Gastrocnemius medialis (tissue), 4 donors: ENCODE measurements at regions not wholly inside any gene's neighbourhood (a gene's known extent, or its start where the extent isn't known, plus 50 kb on each side); places are given as distances from the start of the nearest gene placed in this dataset.

Source experiments
- CTCF ChIP-seq, 5 experiments: fragments of 450-650 bp in 3 of 5; fragments of 200-600 bp in 2 of 5; sonication (generic) in 2 of 5; IDR thresholded peaks in 4 of 5; conservative IDR thresholded peaks in 1 of 5; 1 replicate in 4 of 5; 2 replicates in 1 of 5; pipeline ENCODE4 v1.5.1; 2016 to 2019; ENCODE audit warnings: antibody characterized with exemption in 5 of 5, mild to moderate bottlenecking in 3 of 5, moderate library complexity in 3 of 5
- POLR2A ChIP-seq, 2 donors: fragments of 450-650 bp; IDR thresholded peaks; one replicate each; pipeline ENCODE4 v1.6.1; 2017; ENCODE audit warnings: antibody characterized with exemption in 2 of 2, mild to moderate bottlenecking in 2 of 2, moderate library complexity in 2 of 2

DNA sequence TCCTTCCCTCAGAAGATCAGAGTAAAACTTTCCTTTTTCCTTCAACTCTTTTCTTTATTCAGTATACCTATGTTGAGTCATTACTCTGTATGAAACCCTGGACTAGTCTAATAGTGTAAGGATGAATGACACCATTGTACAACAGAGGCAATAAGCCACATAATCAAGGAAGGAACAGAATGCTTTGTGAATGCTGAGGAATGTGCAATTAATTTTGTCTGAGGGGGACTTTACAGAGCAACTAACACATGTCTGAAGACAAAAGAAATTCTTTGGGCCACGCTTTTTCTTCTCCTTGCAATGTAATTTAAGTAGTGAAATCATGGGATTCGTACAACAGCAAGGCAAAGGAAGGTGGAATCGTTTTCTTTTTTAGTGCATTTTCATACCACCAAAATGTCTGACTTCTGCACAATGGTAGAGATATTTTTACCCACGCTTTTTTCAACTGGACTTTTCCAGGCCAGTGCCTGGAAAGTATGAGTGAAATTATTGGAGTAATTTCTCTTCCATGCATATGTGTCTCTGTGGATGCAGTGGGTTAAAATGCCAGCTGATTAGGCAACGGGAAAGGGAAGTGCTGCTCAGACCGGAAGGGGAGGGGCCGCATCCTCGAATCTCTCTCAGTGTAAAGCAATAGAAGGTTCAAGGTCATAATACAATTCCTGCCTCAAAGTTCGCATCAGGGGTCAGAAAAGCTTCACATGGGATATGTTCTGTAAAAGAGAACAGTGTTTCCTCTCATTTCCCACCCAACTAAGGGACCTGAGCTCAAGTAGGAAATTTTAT, 89.9 kb upstream of the MTHFD1L start:
- TF ChIP-seq CTCF (IDR thresholded peaks at IDR 0.05 in 4 of 5, conservative IDR thresholded peaks at IDR 0.05 in 1 of 5): no peak
- TF ChIP-seq POLR2A (IDR thresholded peaks at IDR 0.05): no peak
